Suprapubic skin (tissue), 4 donors: ENCODE measurements at regions not wholly inside any gene's neighbourhood (a gene's known extent, or its start where the extent isn't known, plus 50 kb on each side); places are given as distances from the start of the nearest gene placed in this dataset.

Experiments used
- EP300 ChIP-seq: sonication (generic); formaldehyde crosslinking; IDR thresholded peaks from one replicate; pipeline ENCODE4 v1.6.1; 2017; ENCODE audit warnings: antibody characterized with exemption
- POLR2AphosphoS5 ChIP-seq, 3 donors: sonication (generic); formaldehyde crosslinking; IDR thresholded peaks; one replicate each; pipeline ENCODE4 v1.6.1; 2017; ENCODE audit warnings: antibody characterized with exemption in 3 of 3
- TF ChIP-seq, protein P1 (sequence below), 2 donors: fragments of 200-600 bp in 1 of 2; fragments of 450-650 bp in 1 of 2; sonication (generic) in 1 of 2; IDR thresholded peaks; one replicate each; pipeline ENCODE4 v1.5.1; 2016 to 2019; ENCODE audit warnings: antibody characterized with exemption in 2 of 2, mild to moderate bottlenecking in 1 of 2, moderate library complexity in 1 of 2

DNA sequence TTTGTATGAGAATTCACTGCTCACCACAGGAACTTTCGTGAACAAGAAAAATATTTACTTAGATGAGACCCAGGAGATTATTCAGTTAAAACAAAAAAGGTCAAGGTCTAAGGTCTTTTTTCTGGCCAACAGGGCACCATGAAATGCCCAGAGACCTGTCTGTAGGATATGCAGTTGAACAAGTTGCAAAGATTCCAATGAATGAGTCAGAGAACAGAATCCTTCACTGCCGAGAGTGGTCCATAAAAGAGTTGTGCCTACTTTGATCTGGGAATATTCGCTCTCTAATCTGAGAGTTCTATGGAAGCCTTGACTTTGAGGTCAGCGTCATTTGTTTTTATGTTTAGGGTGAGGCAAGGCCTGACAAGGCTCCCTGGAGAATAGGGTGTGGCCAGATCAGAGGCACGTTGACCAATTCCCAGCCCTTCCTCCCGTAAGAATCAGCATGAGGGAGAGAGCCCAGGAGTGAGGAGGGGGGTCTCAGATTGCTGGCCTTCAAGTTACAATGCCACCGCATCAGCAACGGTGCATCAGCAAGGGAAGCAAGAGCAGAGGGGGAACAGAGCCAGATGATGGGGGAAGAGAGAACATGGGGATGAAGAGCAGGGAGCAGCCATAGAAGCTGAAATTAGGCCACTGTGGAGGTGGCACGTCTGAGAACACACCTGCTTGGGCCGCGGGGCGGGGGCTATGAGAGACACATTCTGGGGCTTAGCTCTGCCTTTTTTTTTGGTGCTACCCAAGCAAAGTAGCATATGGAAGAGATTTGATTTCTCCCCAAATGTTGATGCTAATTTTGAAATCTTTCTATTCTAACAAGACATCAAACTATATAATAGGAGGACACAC, 206.4 kb upstream of the RAB4A start:
- TF ChIP-seq, protein P1, sequence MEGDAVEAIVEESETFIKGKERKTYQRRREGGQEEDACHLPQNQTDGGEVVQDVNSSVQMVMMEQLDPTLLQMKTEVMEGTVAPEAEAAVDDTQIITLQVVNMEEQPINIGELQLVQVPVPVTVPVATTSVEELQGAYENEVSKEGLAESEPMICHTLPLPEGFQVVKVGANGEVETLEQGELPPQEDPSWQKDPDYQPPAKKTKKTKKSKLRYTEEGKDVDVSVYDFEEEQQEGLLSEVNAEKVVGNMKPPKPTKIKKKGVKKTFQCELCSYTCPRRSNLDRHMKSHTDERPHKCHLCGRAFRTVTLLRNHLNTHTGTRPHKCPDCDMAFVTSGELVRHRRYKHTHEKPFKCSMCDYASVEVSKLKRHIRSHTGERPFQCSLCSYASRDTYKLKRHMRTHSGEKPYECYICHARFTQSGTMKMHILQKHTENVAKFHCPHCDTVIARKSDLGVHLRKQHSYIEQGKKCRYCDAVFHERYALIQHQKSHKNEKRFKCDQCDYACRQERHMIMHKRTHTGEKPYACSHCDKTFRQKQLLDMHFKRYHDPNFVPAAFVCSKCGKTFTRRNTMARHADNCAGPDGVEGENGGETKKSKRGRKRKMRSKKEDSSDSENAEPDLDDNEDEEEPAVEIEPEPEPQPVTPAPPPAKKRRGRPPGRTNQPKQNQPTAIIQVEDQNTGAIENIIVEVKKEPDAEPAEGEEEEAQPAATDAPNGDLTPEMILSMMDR (IDR thresholded peaks at IDR 0.05), result no peak
- no peak for TF ChIP-seq POLR2AphosphoS5 (IDR thresholded peaks at IDR 0.05)
- no peak for TF ChIP-seq EP300
